ENCODE measurements at regions not wholly inside any gene's neighbourhood (a gene's known extent, or its start where the extent isn't known, plus 50 kb on each side); places are given as distances from the start of the nearest gene placed in this dataset.

GRCh38 chr4:62484357-62484756 is 1284.2 kb downstream of the ADGRL3 start:
- no peak for ATAC-seq (ENCODE audit: low FRiP score in 2 of 2)
- H3K27ac ChIP-seq = no peak overlapping the region
- TF ChIP-seq POLR2A (IDR thresholded peaks at IDR 0.05) (no peak), CTCF (IDR thresholded peaks at IDR 0.05) (no peak), POLR2AphosphoS5 (IDR thresholded peaks at IDR 0.05) (no peak), EP300 (IDR thresholded peaks at IDR 0.05) (no peak)
- WGBS, 2 donors = 92 to 100% methylated on average over 3 of the region's 3 CpGs
- no peaks in the 10 kb centered on the region for H3K4me1 ChIP-seq
- no peaks in the 10 kb centered on the region for H3K27me3 ChIP-seq
- no peak overlapping the region for H3K4me3 ChIP-seq
- no peak for DNase-seq
- no peaks in the 10 kb centered on the region for H3K36me3 ChIP-seq
- no peaks in the 10 kb centered on the region for H3K9me3 ChIP-seq

- Histone ChIP-seq H3K27ac (no peak overlapping the region), H3K27me3 (no peaks in the 10 kb centered on the region), H3K4me3 (no peak overlapping the region), H3K36me3 (no peaks in the 10 kb centered on the region), H3K4me1 (no peaks in the 10 kb centered on the region), H3K9me3 (no peaks in the 10 kb centered on the region)
- no peak for DNase-seq
- no peak for TF ChIP-seq POLR2A (IDR thresholded peaks at IDR 0.05)
- no peak for TF ChIP-seq CTCF (IDR thresholded peaks at IDR 0.05)
- TF ChIP-seq EP300 (IDR thresholded peaks at IDR 0.05) = no peak
- no peak for TF ChIP-seq POLR2AphosphoS5 (IDR thresholded peaks at IDR 0.05)
- WGBS, 2 donors = 78 to 81% methylated on average over 3 of the region's 3 CpGs
- ATAC-seq (ENCODE audit: low FRiP score in 2 of 2) = no peak
Observed at GRCh38 chr4:62482355-62482754, 1282.2 kb downstream of the ADGRL3 start.

- no peaks in the 10 kb centered on the region for H3K27me3 ChIP-seq
- H3K4me3 ChIP-seq = no peak overlapping the region
- DNase-seq (no peak), ATAC-seq (ENCODE audit: low FRiP score in 2 of 2) (no peak)
- no peaks in the 10 kb centered on the region for H3K9me3 ChIP-seq
- H3K27ac ChIP-seq = no peak overlapping the region
- WGBS, 2 donors = 41 to 66% methylated on average over 2 of the region's 2 CpGs
- TF ChIP-seq POLR2A (IDR thresholded peaks at IDR 0.05) (no peak), EP300 (IDR thresholded peaks at IDR 0.05) (no peak), POLR2AphosphoS5 (IDR thresholded peaks at IDR 0.05) (no peak), CTCF (IDR thresholded peaks at IDR 0.05) (no peak)
- H3K4me1 ChIP-seq = no peaks in the 10 kb centered on the region
- no peaks in the 10 kb centered on the region for H3K36me3 ChIP-seq
Observed at GRCh38 chr4:62475596-62475995, 1275.5 kb downstream of the ADGRL3 start.

- DNase-seq = no peak
- Histone ChIP-seq H3K9me3 (no peaks in the 10 kb centered on the region), H3K27ac (no peak overlapping the region), H3K36me3 (no peaks in the 10 kb centered on the region), H3K4me1 (no peaks in the 10 kb centered on the region), H3K4me3 (no peak overlapping the region), H3K27me3 (no peaks in the 10 kb centered on the region)
- 91% methylated on average over 3 of the region's 3 CpGs for WGBS, 2 donors
- no peak for ATAC-seq (ENCODE audit: low FRiP score in 2 of 2)
- no peak for TF ChIP-seq POLR2A (IDR thresholded peaks at IDR 0.05)
- TF ChIP-seq CTCF (IDR thresholded peaks at IDR 0.05) = no peak
- no peak for TF ChIP-seq EP300 (IDR thresholded peaks at IDR 0.05)
- no peak for TF ChIP-seq POLR2AphosphoS5 (IDR thresholded peaks at IDR 0.05)
Observed at GRCh38 chr4:62474802-62475201, 1274.7 kb downstream of the ADGRL3 start.

GRCh38 chr4:62471021-62471420 is 1270.9 kb downstream of the ADGRL3 start:
- H3K27me3 ChIP-seq = no peaks in the 10 kb centered on the region
- TF ChIP-seq EP300 (IDR thresholded peaks at IDR 0.05) (no peak), CTCF (IDR thresholded peaks at IDR 0.05) (no peak), POLR2AphosphoS5 (IDR thresholded peaks at IDR 0.05) (no peak), POLR2A (IDR thresholded peaks at IDR 0.05) (no peak)
- H3K27ac ChIP-seq = no peak overlapping the region
- no peaks in the 10 kb centered on the region for H3K4me1 ChIP-seq
- DNase-seq (no peak), ATAC-seq (ENCODE audit: low FRiP score in 2 of 2) (no peak)
- no peak overlapping the region for H3K4me3 ChIP-seq
- no peaks in the 10 kb centered on the region for H3K36me3 ChIP-seq
- WGBS, 2 donors = 85 to 100% methylated on average over 1 of the region's 1 CpG
- H3K9me3 ChIP-seq = no peaks in the 10 kb centered on the region
